Activated CD4-positive, alpha-beta T cell treated with anti-CD3 and anti-CD28 coated beads, Interleukin-2, amount 10 ng/mL, durations not matched to agents 24 days and 14 days (primary cell): ENCODE measurements at regions not wholly inside any gene's neighbourhood (a gene's known extent, or its start where the extent isn't known, plus 50 kb on each side); places are given as distances from the start of the nearest gene placed in this dataset.

Experiments
- DNase-seq: peaks from one replicate; pipeline ENCODE4 v3.0.0; 2022
- H3K27ac Mint-ChIP-seq: one replicate; pipeline ENCODE4 v1.8.0; 2022; ENCODE audit warnings: mild to moderate bottlenecking, mixed read lengths
- H3K27me3 Mint-ChIP-seq: one replicate; pipeline ENCODE4 v1.8.0; 2022; ENCODE audit warnings: mixed read lengths
- H3K36me3 Mint-ChIP-seq: one replicate; pipeline ENCODE4 v1.8.0; 2022; ENCODE audit warnings: low read depth, mild to moderate bottlenecking, mixed read lengths
- H3K4me1 Mint-ChIP-seq: one replicate; pipeline ENCODE4 v1.8.0; 2021; ENCODE audit warnings: mixed read lengths
- H3K4me3 Mint-ChIP-seq: one replicate; pipeline ENCODE4 v1.8.0; 2022; ENCODE audit warnings: mild to moderate bottlenecking, moderate library complexity, mixed read lengths
- H3K9me3 Mint-ChIP-seq: one replicate; pipeline ENCODE4 v1.8.0; 2021; ENCODE audit warnings: mixed read lengths
- intact Hi-C: fragments of 100-400 bp; cut with micrococcal nuclease; formaldehyde crosslinking; loops from one replicate; pipeline ENCODE4 v1.15.1; 2023

DNA sequence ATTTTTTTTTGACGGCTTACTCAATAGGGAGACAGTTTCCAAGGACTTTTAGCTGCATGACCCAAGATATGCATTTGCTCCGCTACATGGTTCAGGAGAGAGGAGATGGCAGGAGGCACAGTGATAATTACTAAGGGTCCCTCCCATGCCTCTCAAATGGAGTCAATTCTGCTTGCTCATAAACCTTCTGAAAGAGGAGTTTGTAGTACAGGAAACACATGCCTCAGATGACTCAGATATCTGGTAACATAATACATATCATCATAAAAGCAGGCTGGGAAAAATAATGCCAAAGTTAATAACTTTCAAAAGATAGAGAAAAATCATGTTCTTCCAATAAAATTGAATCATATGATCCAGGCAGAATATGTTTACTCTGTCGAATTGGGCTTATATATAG is 97.6 kb upstream of the DEFB112 start:
- Mint-ChIP-seq H3K4me3 (no peak overlapping the region), H3K4me1 (no peaks in the 10 kb centered on the region), H3K27ac (no peak overlapping the region), H3K9me3 (no peaks in the 10 kb centered on the region), H3K27me3 (no peaks in the 10 kb centered on the region), H3K36me3 (no peaks in the 10 kb centered on the region)
- intact Hi-C loops, result no loop called here
- DNase-seq, result no peak

DNA sequence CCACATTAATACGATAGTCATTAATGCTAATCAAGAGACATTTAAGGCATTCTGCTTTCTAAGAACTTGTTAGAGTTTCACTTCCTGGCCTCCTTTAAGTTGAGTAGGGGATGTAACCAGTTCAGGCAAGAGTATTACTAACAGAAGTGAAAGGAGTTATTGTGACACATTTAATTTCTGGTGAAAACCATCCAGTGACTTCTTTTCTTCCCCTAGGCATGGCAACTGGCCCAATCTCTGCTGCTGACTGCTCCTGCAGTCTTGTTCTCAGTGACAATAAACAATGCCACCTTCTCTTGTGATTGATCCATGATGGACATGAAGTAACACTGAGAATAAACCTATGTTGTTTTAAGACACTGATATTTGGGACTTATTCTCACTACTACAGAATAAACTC is 130.9 kb upstream of the DEFB112 start:
- Mint-ChIP-seq H3K4me3 (no peak overlapping the region), H3K4me1 (no peaks in the 10 kb centered on the region), H3K36me3 (no peaks in the 10 kb centered on the region), H3K27me3 (no peaks in the 10 kb centered on the region), H3K9me3 (no peaks in the 10 kb centered on the region), H3K27ac (no peak overlapping the region)
- no peak for DNase-seq
- intact Hi-C loops, result no loop called here

DNA sequence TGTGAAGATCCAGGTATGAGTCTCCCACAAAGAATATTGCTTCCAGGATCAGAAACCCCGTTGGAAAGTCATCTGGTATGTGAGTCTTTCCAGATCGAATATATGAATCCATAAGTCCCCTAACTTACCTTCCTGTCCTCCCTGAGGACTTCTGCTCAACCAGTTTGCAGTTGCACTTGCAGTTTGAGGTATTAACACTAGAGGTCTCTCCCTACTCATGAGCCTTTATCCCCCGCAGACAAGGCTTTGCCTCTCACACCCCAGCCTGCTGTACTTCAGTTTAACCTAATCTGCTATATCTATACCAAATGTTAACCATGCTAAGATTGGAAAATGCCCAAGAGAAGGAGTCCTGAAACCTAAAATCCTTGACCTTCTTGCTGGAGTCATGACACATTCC is 135.3 kb upstream of the DEFB112 start:
- intact Hi-C loops, result no loop called here
- H3K4me3 Mint-ChIP-seq, result no peak overlapping the region
- no peaks in the 10 kb centered on the region for H3K27me3 Mint-ChIP-seq
- no peak overlapping the region for H3K27ac Mint-ChIP-seq
- no peak for DNase-seq
- H3K9me3 Mint-ChIP-seq, result no peaks in the 10 kb centered on the region
- H3K4me1 Mint-ChIP-seq, result no peaks in the 10 kb centered on the region
- H3K36me3 Mint-ChIP-seq, result no peaks in the 10 kb centered on the region

GRCh38 chr6:50187351-50187921 is 137.7 kb upstream of the DEFB112 start:
- intact Hi-C loops, result no loop called here
- Mint-ChIP-seq H3K36me3 (no peaks in the 10 kb centered on the region), H3K27me3 (no peaks in the 10 kb centered on the region), H3K4me1 (no peaks in the 10 kb centered on the region), H3K4me3 (no peak overlapping the region), H3K9me3 (no peaks in the 10 kb centered on the region), H3K27ac (no peak overlapping the region)
- no peak for DNase-seq

GRCh38 chr6:50198245-50198644 is 148.5 kb upstream of the DEFB112 start:
- Mint-ChIP-seq H3K36me3 (no peaks in the 10 kb centered on the region), H3K27me3 (no peaks in the 10 kb centered on the region), H3K4me1 (no peaks in the 10 kb centered on the region), H3K4me3 (no peak overlapping the region), H3K9me3 (no peaks in the 10 kb centered on the region), H3K27ac (no peak overlapping the region)
- intact Hi-C loops, result no loop called here
- DNase-seq, result no peak

DNA sequence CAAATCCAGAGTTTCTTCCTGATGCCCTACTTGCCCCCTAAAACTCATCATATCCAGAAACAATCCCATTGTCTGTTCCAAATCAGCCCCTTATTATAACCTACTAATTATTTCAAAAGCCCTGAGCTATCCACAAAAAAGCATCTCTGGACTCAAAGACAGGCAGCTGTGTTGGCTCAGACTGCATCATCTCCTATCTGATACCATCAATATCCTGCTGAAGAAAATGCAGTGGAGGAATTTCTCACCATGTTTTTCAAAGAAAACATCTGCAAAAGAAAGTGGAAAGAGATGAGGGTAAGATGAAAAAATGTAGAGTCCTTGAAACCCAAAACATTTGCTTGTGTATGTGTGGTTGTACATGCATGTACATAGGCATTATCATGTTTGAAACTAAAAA is 153.0 kb upstream of the DEFB112 start:
- no peaks in the 10 kb centered on the region for H3K36me3 Mint-ChIP-seq

DNA sequence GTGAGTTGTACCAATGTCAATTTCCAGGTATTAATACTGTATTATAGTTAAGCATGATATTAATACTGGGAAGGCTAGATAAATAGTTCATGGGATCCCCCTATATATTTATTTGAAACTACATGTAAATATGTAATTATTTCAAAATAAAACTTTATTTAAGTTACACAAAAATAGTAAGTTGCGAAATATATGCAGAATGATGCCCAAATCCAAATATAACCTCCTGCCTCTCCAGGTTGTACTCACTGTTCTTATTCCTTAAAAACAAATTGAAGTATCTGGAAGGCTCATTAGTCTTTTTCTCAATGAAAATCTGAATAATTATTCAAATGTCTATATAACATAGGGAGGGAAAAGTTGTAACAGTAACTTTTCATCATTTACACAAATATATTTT is 161.9 kb upstream of the DEFB112 start:
- Mint-ChIP-seq H3K4me3 (no peak overlapping the region), H3K27ac (no peak overlapping the region), H3K27me3 (no peaks in the 10 kb centered on the region), H3K4me1 (no peaks in the 10 kb centered on the region), H3K9me3 (no peaks in the 10 kb centered on the region), H3K36me3 (no peaks in the 10 kb centered on the region)
- intact Hi-C loops, result no loop called here
- DNase-seq, result no peak

More for the DNA sequence above, 153.0 kb upstream of the DEFB112 start:
- intact Hi-C loops, result no loop called here
- DNase-seq, result no peak
- H3K4me3 Mint-ChIP-seq, result no peak overlapping the region
- H3K9me3 Mint-ChIP-seq, result no peaks in the 10 kb centered on the region
- H3K4me1 Mint-ChIP-seq, result no peaks in the 10 kb centered on the region
- H3K27me3 Mint-ChIP-seq, result no peaks in the 10 kb centered on the region
- H3K27ac Mint-ChIP-seq, result no peak overlapping the region

DNA sequence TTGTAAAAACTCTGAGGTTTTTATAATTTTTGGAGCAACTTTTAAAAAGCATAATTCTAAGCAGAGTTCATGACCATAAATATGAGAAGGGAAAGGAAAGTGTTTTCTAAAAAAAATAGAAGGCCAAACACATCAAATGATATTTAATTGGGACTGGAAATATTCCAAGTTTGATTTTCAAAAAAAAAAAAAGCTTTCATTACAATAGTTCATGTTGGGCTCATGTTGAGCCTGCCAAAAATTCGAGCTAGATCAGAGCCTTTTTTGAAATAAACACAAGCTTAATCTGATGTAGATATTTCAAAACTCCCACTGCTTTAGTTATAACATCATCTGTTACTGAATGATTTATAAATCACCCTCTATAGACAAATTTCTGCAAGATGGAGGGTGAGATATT is 163.4 kb upstream of the DEFB112 start:
- intact Hi-C loops, result no loop called here

GRCh38 chr6:50214937-50215336 is 165.2 kb upstream of the DEFB112 start:
- Mint-ChIP-seq H3K4me3 (no peak overlapping the region), H3K27ac (no peak overlapping the region), H3K36me3 (no peaks in the 10 kb centered on the region), H3K4me1 (no peaks in the 10 kb centered on the region), H3K9me3 (no peaks in the 10 kb centered on the region), H3K27me3 (no peaks in the 10 kb centered on the region)
- intact Hi-C loops, result no loop called here
- DNase-seq, result no peak

More for the DNA sequence above, 163.4 kb upstream of the DEFB112 start:
- Mint-ChIP-seq H3K27me3 (no peaks in the 10 kb centered on the region), H3K4me1 (no peaks in the 10 kb centered on the region), H3K4me3 (no peak overlapping the region), H3K27ac (no peak overlapping the region), H3K9me3 (no peaks in the 10 kb centered on the region), H3K36me3 (no peaks in the 10 kb centered on the region)
- no peak for DNase-seq

DNA sequence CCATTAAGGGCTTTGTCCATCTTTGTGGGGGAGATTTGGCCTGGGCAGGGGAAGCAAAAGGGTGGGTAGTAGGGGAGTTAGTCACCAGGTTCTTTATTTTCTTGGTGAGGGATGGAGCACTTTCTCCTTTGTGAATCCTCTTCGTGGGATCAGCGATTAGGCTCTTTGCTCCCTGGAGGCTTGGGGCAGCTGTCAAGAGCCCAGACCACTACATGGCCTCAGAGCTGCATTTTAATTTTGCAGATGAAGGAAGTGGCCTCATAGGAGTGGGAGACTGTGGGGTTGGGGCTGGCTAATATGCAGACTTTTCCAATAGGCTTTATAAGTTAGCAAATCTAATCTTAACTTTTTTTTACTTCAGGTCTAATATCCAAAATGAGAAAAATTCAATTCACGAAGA is 168.1 kb upstream of the DEFB112 start:
- no peak overlapping the region for H3K27ac Mint-ChIP-seq
- H3K36me3 Mint-ChIP-seq, result no peaks in the 10 kb centered on the region
- no peaks in the 10 kb centered on the region for H3K4me1 Mint-ChIP-seq
- H3K4me3 Mint-ChIP-seq, result no peak overlapping the region
- intact Hi-C loops, result no loop called here
- no peak for DNase-seq
- H3K9me3 Mint-ChIP-seq, result peaks cover 3% of the 10 kb centered on the region
- no peaks in the 10 kb centered on the region for H3K27me3 Mint-ChIP-seq

DNA sequence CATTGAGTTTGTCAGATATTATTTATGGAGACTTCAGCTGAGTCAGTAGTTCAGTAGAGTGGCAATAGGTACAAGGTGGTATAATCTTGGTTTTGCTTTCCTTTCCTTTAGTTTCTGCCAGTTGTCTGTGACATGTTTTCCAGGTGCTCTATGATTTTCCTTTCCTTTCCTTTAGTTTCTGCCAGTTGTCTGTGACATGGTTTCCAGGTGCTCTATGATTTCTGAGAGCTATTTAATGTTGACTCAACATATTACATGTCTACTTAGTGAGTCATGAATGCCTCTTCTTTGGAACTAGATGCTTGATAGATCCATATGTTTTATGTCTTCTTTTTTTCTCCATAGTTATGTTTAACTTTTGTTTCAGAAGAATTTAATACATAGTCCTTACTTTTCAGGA is 186.4 kb upstream of the DEFB112 start:
- no peak overlapping the region for H3K27ac Mint-ChIP-seq
- no peak for DNase-seq
- H3K4me1 Mint-ChIP-seq, result no peaks in the 10 kb centered on the region

GRCh38 chr6:50239853-50240252 is 190.1 kb upstream of the DEFB112 start:
- Mint-ChIP-seq H3K4me1 (no peaks in the 10 kb centered on the region), H3K4me3 (no peak overlapping the region), H3K27me3 (no peaks in the 10 kb centered on the region), H3K9me3 (no peaks in the 10 kb centered on the region), H3K36me3 (no peaks in the 10 kb centered on the region), H3K27ac (no peak overlapping the region)
- DNase-seq, result no peak
- intact Hi-C loops, result no loop called here

More for the DNA sequence above, 186.4 kb upstream of the DEFB112 start:
- H3K9me3 Mint-ChIP-seq, result peaks cover 4% of the 10 kb centered on the region
- intact Hi-C loops, result no loop called here
- no peaks in the 10 kb centered on the region for H3K36me3 Mint-ChIP-seq
- H3K4me3 Mint-ChIP-seq, result no peak overlapping the region
- no peaks in the 10 kb centered on the region for H3K27me3 Mint-ChIP-seq

DNA sequence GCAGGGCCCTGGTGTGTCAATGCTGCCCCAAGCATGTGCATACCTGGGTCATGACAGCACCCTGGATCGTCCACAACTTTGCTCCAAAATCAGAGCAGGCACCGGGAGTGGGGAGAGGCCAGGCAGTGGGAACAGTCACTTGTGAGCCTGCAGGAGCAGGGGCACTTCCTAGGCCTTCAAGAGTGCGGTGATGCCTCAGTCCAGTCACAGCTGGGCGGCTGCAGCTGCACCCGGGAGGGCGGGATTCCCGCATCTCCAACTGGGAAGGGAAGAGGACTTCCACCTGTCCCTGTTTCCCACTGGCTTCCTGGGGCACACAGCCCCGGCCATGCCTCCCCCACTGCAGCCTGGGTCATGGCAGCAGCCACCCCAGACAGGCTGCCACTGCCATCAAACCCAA is 191.3 kb upstream of the DEFB112 start:
- no peaks in the 10 kb centered on the region for H3K9me3 Mint-ChIP-seq
- no peaks in the 10 kb centered on the region for H3K4me1 Mint-ChIP-seq
- H3K4me3 Mint-ChIP-seq, result no peak overlapping the region
- no peak overlapping the region for H3K27ac Mint-ChIP-seq
- intact Hi-C loops, result no loop called here
- no peaks in the 10 kb centered on the region for H3K27me3 Mint-ChIP-seq
- DNase-seq, result no peak
- no peaks in the 10 kb centered on the region for H3K36me3 Mint-ChIP-seq

DNA sequence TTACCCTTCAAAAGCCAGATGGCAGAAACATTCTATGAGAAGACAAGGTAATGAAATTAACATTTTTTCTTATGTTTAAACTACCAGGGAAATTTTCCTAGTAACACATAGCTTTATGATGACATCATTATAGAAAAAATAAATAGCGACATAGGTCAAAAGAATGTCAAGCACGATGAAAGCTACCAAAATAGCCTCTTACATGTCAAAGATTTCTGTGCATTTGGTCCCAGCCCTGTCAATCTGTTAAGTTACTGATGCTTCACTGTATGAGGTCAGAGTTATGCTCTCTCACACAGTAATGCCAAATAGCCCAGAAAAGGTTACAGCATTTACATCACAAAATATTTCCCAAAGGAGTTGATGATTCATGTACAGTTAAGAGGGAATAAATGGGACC is 199.8 kb upstream of the DEFB112 start:
- DNase-seq, result no peak
- intact Hi-C loops, result no loop called here
- H3K36me3 Mint-ChIP-seq, result no peaks in the 10 kb centered on the region
- H3K9me3 Mint-ChIP-seq, result no peaks in the 10 kb centered on the region
- no peak overlapping the region for H3K4me3 Mint-ChIP-seq
- no peak overlapping the region for H3K27ac Mint-ChIP-seq
- H3K4me1 Mint-ChIP-seq, result no peaks in the 10 kb centered on the region
- H3K27me3 Mint-ChIP-seq, result no peaks in the 10 kb centered on the region

DNA sequence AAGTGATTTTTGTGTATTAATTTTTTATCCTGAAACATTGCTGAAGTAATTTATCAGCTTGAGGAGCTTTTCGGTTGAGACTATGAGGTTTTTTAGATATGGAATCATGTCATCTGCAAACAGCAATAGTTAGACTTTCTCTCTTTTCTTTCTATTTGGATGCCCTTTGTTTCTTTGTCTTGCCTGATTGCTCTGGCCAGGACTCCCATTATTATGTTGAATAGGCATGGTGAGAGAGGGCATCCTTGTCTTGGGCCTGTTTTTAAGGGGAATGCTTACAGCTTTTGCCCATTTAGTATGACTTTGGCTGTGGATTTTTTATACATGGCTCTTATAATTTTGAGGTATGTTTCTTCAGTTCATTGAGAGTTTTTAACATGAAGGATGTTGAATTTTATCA is 207.6 kb upstream of the DEFB112 start:
- H3K9me3 Mint-ChIP-seq, result peaks cover 3% of the 10 kb centered on the region
- H3K4me3 Mint-ChIP-seq, result no peak overlapping the region
- H3K27me3 Mint-ChIP-seq, result no peaks in the 10 kb centered on the region
- intact Hi-C loops, result no loop called here
- DNase-seq, result no peak
- H3K36me3 Mint-ChIP-seq, result no peaks in the 10 kb centered on the region
- no peak overlapping the region for H3K27ac Mint-ChIP-seq
- no peaks in the 10 kb centered on the region for H3K4me1 Mint-ChIP-seq
